ENCODE measurements at regions not wholly inside any gene's neighbourhood (a gene's known extent, or its start where the extent isn't known, plus 50 kb on each side); places are given as distances from the start of the nearest gene placed in this dataset.

DNA sequence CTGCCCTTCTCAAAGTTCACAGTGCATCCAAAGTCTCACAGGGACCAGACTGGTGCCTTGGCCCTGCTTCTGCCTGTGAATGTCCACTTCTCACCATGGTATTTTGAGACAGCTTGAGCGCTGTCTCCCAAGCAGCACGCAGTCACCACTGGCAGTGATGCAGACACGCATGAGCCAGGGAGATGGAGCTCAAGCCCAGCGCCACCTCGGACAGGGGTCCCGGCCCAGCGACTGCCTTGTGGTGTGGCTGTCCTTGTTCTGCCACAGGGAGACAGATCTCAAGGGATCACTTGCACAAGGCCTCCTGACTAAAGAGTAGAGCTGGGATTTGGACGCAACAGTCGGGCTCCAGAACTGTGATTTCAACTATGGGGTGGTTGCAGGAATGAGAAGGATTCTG is 92.6 kb upstream of the MBL2 start:
- no peak for DNase-seq

DNA sequence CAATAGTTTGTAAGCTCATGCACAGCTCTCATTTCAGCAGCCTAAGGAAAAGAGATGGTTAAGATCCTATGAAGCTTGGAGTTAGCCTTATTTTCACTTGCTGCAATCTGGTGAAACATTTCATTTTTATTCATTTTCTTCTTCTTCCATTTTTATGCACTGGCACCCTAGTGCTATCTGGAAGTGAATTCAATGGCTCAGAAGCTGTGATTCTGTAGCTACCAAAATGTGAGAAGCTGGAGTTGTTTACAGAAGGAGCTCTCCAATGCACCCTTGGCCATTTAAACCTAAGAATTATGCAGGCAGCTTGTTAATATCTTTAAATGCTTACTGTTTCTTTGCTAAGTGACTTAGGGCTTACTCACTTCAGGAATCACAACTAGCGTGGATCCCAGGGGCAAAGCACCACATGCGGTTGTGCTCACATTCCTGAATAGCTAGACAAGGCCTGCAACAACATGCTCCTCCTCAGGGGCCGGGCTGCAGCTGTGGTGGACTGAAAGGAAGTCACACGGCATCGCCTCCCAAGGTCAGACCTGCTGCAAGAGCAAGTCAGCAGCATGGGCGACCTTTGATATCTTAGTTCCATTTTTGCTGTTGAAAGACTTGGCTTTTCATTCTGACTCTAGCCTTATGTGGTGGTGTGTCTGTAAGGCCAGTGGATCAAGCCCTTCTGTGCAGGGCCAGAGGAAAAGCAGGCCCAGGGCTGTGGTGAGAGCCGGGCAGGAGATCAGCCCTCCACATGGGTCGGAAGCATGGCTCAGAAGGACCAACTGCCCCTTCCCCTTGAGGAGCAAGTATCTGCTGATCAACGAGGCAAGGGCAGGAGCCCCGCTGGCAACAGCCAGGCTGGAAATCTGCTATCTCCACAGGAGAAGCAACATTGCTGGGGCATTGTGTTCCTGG is 91.9 kb upstream of the MBL2 start:
- no peak for DNase-seq

DNA sequence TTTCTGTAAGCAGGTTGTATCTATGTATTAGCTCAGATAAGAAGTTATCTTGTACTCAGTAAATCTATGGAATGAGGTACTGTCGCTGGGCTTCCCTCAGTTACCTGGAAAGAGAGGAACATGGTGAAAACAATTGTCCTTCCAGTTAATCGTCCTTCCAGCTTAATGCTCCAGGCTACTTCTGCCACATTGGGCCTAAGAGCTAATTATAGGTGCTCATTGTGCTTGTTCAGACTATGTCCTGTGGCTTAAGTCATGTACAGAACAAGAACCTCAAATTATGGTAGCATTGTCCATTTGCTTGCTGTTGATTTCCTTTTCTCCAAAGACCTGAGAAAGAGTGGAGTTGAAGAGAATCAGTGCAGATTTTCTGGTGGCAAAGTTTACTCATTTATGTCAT is 86.1 kb upstream of the MBL2 start:
- peak; percentile 79 for DNase-seq

DNA sequence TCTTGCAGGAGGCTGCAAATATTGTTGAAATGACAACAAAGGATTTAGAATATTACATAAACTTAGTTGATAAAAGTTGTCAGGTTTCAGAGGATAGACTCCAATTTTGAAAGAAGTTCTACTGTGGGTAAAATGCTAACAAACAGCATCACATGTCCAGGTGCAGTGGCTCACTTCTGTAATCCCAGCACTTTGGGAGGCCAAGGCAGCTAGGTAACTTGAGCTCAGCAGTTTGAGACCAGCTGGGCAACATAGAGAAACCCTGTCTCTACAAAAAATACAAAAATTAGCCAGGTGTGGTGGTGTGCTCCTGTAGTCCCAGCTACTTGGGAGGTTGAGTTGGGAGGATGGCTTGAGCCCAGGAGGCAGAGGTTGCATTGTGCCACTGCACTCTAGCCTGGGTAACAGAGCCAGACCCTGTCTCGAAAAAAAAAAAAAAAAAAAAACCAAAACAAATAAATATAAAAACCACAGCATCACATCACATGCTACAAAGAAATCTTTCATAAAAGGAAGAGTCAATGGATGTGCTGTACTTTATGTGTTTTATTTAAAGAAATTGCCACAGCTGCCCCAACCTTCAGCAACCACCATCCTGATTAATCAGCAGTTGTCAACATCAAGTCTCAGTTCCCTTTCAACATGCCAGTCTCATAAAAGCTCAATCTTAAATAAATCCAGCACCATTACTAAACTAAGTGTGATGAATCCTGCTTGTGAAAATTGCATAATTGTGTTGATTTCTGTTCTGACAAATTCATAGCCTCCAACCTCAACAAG is 83.2 kb upstream of the MBL2 start:
- DNase-seq = no peak

DNA sequence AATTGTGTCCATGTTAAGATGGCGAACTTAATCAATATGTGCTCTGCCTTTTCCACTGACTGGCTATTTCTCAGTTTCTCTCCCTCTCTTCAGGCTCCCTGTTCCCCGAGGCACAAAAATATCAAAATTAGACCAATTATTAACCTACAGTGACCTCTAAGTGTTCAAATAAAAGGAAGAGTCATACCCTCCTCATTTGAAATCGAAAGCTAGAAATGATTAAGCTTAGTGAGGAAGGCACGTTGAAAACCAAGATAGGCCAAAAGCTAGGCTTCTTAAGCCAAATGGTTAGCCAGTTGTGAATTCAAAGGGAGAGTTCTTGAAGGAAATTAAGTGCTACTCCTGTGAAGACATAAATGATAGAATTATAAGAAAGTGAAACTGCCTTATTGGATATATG is 81.1 kb upstream of the MBL2 start:
- DNase-seq = no peak

DNA sequence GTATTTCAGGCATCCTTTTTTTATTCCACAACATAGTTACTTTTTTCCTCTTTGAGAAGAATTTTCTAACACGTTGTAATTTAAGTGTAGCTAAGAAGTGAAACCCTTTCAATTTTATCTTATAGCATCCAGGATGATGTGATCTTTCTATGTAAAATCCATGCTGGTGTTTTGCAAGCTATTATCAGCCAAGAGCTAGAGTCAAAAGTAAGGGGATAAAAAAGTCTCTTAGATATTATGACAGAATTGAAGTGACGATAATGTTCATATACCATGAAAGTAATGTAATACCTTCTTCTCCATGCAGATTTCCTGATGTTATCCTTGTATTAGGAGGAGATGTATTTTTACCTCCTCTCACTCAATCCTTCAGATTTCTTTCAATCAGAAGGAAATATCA is 64.2 kb upstream of the MBL2 start:
- no peak for DNase-seq
